NAMALWA (cell line): ENCODE measurements at regions not wholly inside any gene's neighbourhood (a gene's known extent, or its start where the extent isn't known, plus 50 kb on each side); places are given as distances from the start of the nearest gene placed in this dataset.

Experiments used
- DNase-seq: peaks from one replicate; pipeline ENCODE4 v3.0.0-alpha.2; 2015; ENCODE audit warnings: low spot score

GRCh38 chr10:107913317-107914294, 749.1 kb upstream of the SORCS1 start:
- no peak for DNase-seq

DNA sequence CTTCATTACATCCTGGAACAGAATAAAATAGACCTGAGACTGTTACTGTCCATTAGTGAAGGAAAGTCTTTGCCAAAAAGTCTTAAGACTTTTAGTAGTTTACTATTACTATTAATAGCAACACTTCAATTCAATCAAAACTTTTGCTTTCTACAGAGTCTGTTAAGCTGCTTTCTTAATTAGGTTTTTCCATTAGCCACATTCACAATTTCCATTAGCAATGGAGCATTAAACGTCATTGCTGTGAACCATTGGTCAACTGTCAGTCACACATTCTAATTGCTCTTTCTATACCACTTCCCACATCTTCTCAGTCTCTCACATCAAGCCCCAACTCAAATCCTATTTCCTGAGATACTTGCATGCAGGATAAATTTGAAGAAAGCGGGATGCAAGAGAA, 736.6 kb upstream of the SORCS1 start:
- DNase-seq: no peak

- DNase-seq: no peak
Observed at GRCh38 chr10:107900131-107900530, 735.6 kb upstream of the SORCS1 start.

GRCh38 chr10:107899502-107900062, 735.1 kb upstream of the SORCS1 start:
- DNase-seq: no peak

DNA sequence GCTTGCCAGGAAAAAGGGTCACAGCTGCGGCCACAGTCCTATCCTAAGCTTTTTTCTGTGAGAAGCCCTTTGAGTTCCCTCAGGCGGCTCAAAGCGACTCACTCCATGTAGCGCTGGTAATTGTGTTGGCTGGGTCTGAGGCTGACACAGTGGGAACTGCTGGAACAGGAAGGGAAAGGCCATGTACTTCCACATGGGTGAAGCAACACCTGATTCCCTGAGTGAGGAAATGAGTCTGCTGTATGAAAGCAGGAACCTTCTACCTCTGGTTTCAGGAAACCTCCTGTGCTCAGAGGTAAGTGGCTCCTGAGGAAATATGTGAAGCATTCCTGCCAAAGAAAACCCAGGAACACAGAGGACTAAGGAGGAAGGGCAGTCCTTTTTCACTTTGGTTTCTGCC, 734.6 kb upstream of the SORCS1 start:
- DNase-seq: no peak

DNA sequence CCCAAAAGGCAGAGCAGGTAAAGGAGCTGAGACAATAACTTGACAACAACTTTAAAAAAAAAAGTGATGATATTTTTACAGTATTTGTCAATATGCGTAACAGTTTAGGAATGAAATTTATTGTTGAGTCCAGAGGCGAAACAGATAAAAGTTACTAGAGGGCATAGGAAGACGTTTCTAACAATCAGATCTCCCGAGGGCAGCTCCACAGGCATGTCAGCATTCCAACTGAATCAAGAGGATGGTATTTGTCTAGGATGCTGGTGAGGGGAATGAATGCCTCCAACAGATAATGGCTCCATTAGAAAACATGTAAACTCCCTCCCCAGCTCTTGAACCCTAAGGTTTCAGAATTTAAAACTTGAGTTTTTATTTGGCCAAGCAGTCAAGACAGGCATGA, 733.9 kb upstream of the SORCS1 start:
- DNase-seq: no peak

DNA sequence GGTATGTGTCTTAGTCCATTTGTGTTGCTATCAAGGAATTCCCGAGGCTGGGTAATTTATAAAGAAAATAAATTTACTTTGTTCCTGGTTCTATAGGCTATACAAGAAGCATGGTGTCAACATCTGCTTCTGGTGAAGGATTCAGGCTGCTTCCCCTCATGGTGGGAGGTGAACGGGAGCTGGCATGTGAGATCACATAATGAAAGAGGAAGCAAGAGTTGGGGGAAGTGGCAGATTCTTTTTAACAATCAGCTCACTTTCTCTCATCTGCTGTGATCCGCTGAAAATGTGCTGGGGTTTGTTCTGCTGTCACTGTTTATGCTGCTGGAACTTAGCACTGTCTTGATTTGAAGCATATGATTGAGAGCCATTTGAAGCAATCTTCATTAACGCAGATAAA, 730.0 kb upstream of the SORCS1 start:
- DNase-seq: no peak

DNA sequence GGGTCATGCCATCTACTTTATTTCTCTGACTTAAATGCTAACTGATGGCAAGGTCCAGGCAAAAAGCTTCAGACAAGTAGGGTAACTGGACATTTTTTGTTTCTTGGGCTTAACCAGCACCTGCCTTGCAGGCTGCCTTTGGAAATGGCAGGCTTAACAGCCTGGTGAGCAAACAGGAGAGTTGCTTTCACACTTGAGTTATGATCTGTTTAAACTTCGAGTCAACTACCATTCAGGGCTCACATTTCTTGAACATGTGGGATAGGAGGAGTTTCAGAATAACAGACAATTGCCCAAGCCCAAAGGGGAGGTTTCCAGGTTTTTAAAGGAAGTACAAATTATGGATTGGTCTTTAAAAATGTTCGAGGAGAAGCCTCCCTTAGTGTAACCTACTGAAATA, 724.6 kb upstream of the SORCS1 start:
- DNase-seq: no peak

DNA sequence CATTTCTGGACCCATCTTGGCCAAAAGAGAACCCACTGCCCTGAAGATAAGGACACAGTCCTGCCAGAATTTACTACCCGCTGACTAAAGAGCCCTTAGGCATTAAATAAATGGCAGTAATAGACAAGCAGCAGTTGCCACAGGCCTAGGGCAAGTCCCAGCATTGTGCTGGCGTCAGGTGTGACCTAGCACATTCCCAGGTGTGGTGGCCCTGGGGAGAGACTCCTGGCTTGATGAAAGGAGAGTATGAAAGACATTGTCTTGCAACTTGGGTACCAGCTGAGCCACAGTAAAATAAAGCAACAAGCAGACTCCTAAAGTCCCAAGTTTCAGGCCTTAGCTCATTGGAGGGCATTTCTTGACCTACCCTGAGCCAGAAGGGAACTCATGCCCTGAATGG, 715.7 kb upstream of the SORCS1 start:
- no peak for DNase-seq

GRCh38 chr10:107873007-107873406, 708.5 kb upstream of the SORCS1 start:
- DNase-seq: no peak

DNA sequence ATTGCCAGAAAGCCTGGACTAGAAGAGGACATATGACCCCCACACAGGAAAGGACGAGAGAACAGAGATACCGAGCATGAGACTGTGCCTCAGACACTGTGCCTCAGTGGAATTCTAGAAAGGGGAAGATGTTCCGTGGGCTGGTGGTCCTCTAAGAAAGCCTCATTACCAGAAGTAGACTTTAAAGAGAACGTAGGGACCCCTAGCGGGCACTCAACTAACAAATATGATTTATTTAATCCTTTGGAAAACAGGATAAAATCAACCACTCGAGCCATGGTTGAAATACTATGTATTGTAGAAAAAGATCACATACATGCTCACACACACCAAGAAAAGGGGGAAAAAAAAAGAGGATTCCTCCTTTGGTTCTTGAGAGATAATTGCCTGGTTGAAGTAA, 701.2 kb upstream of the SORCS1 start:
- peak; percentile 20 for DNase-seq

- DNase-seq: no peak
Observed at GRCh38 chr10:107859065-107859464, 694.6 kb upstream of the SORCS1 start.

- DNase-seq: no peak
Observed at GRCh38 chr10:107856047-107856315, 691.5 kb upstream of the SORCS1 start.

- DNase-seq: no peak
Observed at GRCh38 chr10:107855301-107856046, 691.0 kb upstream of the SORCS1 start.

DNA sequence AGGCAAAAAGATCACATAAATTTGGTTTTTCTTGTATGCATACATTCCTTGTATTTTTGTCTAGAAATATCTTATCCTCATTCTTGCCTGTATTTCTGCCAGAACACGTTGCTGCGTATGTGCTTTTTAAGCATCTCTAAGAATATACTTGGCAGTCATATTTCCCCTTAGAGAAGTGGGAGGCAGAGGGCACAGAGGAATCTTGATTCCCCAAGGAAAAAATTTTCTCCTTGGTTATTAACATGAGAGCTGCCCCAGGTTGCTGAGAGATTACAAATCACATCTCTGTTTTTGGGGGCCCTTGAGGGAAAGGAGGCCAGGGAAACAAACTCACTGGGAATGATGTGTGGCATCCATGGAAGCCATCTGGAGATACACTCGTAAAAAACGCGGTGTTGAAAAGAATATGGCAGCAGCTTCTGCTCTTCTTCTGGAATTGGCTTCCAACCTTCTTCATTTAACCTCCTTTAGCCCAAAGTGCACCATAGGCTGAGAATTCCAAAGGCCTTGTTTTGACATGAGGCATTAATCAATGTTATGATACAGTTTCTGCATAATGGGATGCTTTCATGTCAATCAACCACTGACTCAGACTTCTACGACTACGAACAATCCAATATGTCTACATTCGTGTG, 684.3 kb upstream of the SORCS1 start:
- DNase-seq: no peak

- peak; percentile 3 for DNase-seq
Observed at GRCh38 chr10:107847620-107848019, 683.1 kb upstream of the SORCS1 start.

- DNase-seq: no peak
Observed at GRCh38 chr10:107834706-107835105, 670.2 kb upstream of the SORCS1 start.

GRCh38 chr10:107831772-107832171, 667.3 kb upstream of the SORCS1 start:
- no peak for DNase-seq

DNA sequence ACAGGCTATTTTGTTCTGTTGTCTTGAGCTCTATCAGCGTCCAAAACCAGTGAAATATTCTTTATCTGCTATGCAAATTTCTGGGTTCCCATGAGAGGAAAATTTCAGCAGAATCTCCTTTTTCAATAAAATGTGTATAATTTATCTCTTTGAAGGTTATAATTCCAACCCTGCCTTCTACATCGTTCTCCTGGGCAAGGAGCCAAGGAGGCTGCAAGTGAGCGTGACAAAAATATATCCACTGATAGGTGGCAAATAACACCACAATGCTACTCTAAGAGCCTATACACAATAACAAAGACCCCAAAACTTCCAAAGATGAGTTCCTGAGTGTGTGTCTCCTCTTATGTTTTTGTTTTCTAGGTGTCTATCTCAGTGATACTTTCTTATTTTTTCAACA, 664.7 kb upstream of the SORCS1 start:
- DNase-seq: no peak

DNA sequence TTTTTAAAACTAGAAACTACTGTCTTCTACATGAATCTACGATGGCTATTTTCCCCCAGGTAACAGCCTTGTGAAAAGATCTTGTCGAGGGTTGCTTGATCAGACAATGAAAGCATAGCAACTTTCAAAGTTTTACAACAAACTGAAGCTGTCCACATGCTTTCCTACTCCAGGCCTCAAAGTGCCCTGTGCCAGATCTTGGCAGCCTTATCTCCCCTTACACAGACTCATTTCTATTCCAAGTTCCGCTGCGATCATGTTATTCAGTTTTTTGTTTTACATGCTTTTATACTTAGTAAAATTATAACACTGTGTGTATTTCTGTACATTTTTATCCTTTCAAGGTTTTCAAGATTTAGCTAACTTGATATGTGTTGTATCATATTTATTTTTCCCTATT, 661.7 kb upstream of the SORCS1 start:
- DNase-seq: no peak

- DNase-seq: peak; percentile 43
Observed at GRCh38 chr10:107814865-107815487, 650.5 kb upstream of the SORCS1 start.

DNA sequence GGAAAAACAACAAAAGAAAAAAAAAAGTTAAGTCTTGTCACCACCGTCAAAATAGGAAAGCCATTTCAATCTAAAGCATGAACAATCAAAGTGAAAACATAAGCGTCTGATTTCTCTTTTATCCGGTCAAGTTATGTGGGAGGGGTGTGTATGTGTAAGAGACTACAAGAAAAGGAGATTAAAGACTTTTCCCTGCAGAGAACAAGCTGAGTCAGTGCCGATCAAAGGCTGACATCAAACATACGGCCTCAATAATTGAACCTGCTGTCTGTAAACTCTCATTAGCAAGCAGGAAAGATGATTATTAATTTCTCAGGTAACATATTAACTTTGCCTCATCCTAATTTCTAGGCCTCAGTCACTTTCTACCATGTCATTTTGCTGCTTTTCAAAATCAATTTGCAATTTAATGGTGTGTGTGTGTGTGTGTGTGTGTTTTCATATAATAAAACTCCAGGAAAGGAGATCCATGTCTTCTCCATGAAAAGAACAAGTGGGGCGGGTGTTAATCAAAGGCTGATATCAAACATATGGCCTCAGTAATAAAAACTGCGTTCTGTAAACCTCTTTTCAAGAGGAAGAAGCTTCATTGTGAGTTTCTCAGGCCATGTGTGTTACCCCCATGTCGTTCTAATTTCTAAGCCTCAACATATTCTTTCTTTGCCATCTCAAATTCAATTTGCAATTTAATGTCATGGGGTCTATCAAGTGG, 649.1 kb upstream of the SORCS1 start:
- DNase-seq: no peak
